NCI-H524 treated with DMSO at 0.1 percent for 48 hours (cell line): ENCODE measurements at regions not wholly inside any gene's neighbourhood (a gene's known extent, or its start where the extent isn't known, plus 50 kb on each side); places are given as distances from the start of the nearest gene placed in this dataset.

ENCODE experiments used
- DNase-seq: peaks from one replicate; lab custom pipeline; 2025; lab: John Stamatoyannopoulos, UW

- DNase-seq = no peak
These were observed 592.6 kb downstream of the SLC4A3 start for GRCh38 chr2:220220009-220220408.

- DNase-seq = no peak
These were observed 594.6 kb downstream of the SLC4A3 start for GRCh38 chr2:220221992-220222391.

DNA sequence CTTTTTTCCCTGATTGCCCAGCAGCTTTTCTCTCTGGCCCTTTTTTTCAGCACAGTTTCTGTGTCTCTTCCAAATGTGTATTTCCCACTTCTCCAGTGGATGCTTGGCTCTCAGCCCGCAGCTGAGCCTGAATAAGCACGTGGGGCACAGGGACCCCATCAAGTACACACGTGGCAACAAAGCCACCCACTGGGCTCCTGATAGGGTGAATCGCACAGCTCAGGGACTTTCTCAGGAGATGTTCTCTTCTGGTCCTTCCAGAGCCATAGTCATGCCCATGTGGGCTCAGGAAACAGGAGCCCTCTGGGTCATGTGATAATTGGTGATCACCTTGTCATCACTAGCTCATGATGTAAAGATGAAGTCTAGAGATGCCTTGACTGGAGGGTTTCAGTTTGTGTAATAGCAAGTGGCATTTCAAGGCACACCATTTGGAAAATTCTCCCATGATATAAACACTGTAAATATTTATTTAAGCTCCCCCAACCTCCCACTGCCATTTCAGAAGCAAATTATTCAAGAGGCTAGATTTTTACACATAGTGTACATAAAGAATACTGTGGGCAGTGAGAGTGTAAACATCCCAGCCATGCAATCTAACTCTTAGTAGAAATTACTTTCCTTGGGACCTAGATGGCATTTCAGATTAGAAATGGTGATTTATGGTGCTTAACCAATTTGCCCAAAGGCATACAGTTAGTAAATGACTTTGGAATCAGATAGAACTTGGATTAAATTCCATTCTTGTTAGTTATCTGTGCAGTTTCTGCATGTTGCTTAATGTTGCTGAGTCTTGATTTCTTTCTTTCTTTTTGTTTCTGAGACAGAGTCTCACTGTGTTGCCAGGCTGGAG lies 597.5 kb downstream of the SLC4A3 start:
- no peak for DNase-seq

DNA sequence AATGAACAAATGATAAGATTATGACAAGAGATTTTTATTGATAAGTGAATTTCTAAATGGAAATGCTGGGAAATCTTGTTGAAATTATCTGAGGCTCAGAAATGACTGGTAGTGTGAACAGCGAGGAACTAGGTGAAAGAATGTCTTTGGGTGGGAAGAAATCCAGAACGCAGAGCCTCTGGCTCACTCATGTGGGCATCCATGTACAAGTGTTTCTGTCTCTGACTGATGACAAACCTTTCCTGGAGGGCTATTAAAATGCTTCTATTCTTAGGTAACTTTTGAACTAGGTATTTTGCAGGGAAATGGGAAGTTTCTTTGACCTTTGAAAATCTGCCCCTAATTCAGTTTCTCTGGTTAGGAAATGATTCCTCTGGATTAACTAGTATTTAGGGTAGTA lies 598.6 kb downstream of the SLC4A3 start:
- DNase-seq = no peak

DNA sequence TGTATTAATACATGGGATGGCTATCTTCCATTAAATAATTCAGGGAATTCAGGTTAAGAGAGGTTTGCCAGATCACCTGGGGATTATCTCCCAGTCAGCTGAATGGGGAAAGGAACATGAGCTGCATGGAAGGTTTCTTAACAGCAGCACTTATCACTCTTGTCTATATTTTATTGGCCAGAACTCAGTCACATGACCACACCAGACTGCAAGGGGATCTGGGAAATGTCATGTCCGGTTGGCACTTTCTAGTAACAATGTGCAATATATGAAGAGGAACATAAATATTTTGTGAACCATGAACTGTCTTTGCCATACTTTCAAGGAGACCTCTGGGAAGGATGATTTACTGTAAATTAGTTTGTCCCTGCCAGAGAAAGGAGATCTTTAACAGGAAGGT lies 599.1 kb downstream of the SLC4A3 start:
- DNase-seq = no peak

GRCh38 chr2:220227266-220227920 lies 600.0 kb downstream of the SLC4A3 start:
- no peak for DNase-seq

GRCh38 chr2:220228310-220229006 lies 601.0 kb downstream of the SLC4A3 start:
- no peak for DNase-seq

DNA sequence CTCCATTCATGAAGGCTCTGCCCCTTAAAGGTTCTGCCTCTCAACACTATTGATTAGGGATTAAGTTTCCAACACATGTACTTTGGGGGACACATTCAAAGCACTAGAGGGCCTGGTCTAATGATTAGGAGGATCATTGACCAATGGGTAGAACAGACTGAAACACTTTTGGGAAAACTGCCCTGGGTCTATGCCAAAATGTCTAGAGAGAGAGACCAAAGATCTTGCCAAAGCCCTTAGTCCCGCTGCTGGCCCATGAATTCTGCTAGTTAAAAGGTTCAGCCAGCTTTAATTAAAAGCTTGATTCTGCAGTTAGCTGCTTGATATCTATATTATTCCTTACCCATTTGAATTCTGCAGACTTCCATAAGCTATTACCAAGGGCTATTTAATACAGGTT lies 613.2 kb downstream of the SLC4A3 start:
- no peak for DNase-seq

DNA sequence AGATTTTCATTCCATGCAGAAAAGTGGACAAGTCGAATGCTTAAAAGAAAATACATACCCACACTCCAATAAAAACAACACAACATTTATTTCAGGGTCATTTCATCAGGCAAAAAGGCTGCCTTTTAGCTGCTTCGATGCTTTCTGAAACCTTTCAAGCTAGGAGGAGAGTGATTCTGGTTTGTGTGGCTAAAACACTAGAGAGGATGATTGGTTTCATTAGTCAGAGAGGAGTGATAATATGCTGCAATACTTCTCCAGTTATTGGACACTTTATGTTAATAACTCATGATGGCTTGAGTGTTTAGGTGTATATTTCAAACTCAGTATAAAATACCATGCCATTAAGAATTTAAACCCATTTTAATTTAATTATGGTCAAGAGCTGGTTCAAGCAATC lies 614.0 kb downstream of the SLC4A3 start:
- DNase-seq = no peak

DNA sequence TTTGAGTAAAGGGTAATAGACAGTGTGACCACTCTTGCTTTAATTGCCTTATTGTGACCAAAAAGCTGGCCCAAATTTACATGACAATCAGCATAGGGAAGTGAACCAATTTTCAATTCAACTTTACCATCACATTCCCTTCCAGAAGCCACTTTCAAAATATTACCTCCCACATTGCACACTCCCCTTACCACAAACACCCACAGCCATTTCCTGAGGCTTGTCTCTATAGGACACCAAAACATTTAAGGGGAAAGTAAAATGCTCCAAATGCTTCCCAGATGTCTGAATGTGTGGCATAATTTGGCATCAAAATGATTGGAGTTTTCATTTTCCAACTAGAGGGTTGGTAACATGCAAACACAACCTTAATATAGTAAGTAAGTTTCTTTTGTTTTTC lies 616.1 kb downstream of the SLC4A3 start:
- no peak for DNase-seq

DNA sequence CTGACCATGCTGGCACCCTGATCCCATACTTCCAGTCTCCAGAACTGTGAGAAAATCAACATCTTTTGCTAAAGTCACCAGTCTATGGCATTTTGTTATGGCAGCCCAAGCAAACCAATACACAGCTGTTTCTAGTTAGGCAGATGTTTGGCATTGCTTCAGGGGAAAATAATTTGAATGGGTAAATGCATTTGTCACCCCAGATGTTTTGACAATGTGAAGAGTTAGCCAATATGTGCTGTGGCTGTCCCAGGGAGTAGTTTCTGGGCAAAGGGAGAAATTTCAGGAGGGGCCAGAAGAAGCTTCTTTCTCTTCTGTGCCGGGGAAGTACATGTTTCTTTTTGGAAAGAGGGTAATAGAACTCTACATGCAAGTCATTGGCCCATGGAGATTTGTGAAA lies 619.0 kb downstream of the SLC4A3 start:
- no peak for DNase-seq

DNA sequence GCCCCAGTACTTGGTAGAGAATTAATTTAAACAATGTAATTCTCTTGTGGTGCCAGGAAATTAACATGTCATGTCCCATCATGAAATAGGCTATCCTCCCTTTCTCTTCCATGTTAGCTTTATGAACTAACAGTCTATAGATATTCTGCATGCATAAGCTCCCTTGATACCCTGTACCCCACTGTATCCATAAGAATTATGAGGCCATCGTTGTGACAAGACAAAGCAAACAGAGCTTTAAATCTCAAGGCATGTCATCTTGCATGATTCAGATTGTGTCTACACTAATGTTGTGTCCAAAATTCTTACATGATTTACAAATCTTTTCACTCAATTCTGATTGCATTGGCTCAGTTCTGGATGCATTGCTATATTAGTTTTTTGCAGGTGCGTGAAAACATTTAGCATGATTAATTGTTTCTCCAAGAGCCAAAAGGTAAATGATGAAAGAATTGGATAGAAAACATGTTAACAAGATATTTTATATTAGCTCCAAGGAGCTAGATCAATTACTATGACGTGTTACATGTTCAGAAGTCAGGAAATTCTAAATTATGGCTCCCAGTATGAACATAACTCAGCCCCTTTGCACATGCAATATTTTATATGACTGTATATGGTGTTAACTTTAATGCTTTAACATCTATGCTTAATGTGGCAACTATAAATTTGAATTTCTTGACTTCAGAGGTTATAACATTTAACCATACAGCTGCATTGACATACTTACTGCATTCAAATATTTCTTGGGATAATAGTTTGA lies 620.3 kb downstream of the SLC4A3 start:
- DNase-seq = no peak

GRCh38 chr2:220259662-220260061 lies 632.2 kb downstream of the SLC4A3 start:
- no peak for DNase-seq

DNA sequence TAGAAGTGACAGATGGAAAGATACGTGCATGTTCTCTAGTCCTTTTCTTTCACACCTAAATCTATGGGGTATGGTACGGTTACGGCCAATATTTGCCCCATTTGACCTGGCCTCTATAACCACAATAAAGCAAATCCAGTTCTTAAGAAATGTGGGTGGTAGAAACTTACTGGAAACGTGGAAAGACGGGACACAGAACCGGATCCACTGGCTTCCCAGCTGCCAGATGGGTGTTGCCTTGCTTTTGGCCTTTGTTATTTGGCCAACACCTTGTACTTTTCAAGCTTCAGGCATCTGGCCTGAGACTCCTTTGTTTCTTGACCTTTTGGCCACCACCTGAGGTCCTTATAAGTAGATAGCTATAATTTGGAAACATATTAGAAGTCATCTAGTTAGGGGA lies 635.9 kb downstream of the SLC4A3 start:
- DNase-seq = no peak

GRCh38 chr2:220269367-220269766 lies 641.9 kb downstream of the SLC4A3 start:
- DNase-seq = no peak

- DNase-seq = no peak
These were observed 643.1 kb downstream of the SLC4A3 start for GRCh38 chr2:220270481-220271070.

- no peak for DNase-seq
These were observed 645.2 kb downstream of the SLC4A3 start for GRCh38 chr2:220272656-220273055.

- no peak for DNase-seq
These were observed 645.7 kb downstream of the SLC4A3 start for GRCh38 chr2:220273082-220273481.

- DNase-seq = no peak
These were observed 648.0 kb downstream of the SLC4A3 start for GRCh38 chr2:220275454-220275853.

DNA sequence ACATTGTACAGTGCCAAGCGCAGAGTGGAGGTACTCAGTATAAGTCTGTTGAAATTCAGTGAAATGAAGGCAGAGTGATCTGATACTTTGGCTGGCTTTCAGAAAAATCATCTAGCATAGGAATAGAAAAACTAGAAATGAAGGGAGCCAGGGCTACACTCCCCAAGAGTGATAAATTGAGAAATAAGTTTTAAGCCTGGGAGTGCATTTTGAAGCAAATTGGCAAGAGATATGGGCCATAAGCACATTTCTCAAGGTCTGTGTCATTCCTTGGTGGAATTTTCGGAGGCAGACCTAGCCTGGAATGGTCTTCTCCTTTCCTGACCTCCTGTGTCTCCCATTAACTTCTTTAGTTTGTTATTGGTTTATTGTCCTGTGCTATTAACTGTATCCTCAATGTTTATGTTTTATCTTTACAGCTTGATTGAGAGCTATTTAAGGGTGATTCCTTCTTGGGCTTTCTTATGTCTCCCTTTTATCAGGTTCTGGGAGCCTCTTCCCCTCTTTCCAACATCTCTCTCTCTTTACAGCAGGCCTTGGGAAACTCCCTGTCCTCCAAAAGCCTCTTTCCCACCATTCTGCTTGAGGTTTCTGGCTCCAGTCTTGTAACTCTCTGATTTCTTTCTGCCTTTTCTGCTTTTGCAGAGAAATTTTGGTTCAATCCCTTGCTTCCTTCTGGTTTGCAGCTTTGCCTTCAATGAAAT lies 649.5 kb downstream of the SLC4A3 start:
- no peak for DNase-seq

- no peak for DNase-seq
These were observed 650.1 kb downstream of the SLC4A3 start for GRCh38 chr2:220277445-220277975.
